Neural progenitor cell (in vitro differentiated cells): ENCODE measurements at regions not wholly inside any gene's neighbourhood (a gene's known extent, or its start where the extent isn't known, plus 50 kb on each side); places are given as distances from the start of the nearest gene placed in this dataset.

Experiments
- DNase-seq: peaks from one replicate; pipeline ENCODE4 v3.0.0-alpha.2; 2016; ENCODE audit warnings: low spot score
- H2AFZ ChIP-seq: fragments of 200-600 bp; sonication (generic); replicated peaks from 2 replicates; pipeline ENCODE4 v1.6.1; 2016; ENCODE audit warnings: antibody characterized with exemption
- H3F3A ChIP-seq: fragments of 200-600 bp; sonication (generic); 2 replicates; pipeline ENCODE4 v1.6.1; 2016; ENCODE audit warnings: antibody characterized with exemption, low read depth
- H3K27ac ChIP-seq: fragments of 200-600 bp; sonication (generic); 2 replicates; pipeline ENCODE4 v1.5.1; 2016; ENCODE audit warnings: mild to moderate bottlenecking
- H3K27me3 ChIP-seq: fragments of 200-600 bp; sonication (generic); 2 replicates; pipeline ENCODE4 v1.6.1; 2016; ENCODE audit warnings: mild to moderate bottlenecking, moderate library complexity
- H3K36me3 ChIP-seq: fragments of 200-600 bp; sonication (generic); 2 replicates; pipeline ENCODE4 v1.5.1; 2016
- H3K4me1 ChIP-seq: fragments of 200-600 bp; sonication (generic); 2 replicates; pipeline ENCODE4 v1.6.1; 2016; ENCODE audit warnings: mixed run types
- H3K4me2 ChIP-seq: fragments of 200-600 bp; sonication (generic); 2 replicates; pipeline ENCODE4 v1.6.1; 2016
- H3K4me3 ChIP-seq: fragments of 200-600 bp; sonication (generic); 2 replicates; pipeline ENCODE4 v1.5.1; 2016
- H3K79me2 ChIP-seq: fragments of 200-600 bp; sonication (generic); 2 replicates; pipeline ENCODE4 v1.6.1; 2016; ENCODE audit warnings: low read depth
- H3K9ac ChIP-seq: fragments of 200-600 bp; sonication (generic); 2 replicates; pipeline ENCODE4 v1.6.1; 2016
- H3K9me3 ChIP-seq: fragments of 200-600 bp; sonication (generic); 2 replicates; pipeline ENCODE4 v1.5.1; 2016; ENCODE audit warnings: low read depth
- H4K20me1 ChIP-seq: fragments of 200-600 bp; sonication (generic); 2 replicates; pipeline ENCODE4 v1.6.1; 2016; ENCODE audit warnings: low read depth
- H3K27ac Mint-ChIP-seq: 3 replicates; pipeline ENCODE4 v1.8.0; 2021; ENCODE audit warnings: mixed read lengths
- H3K27me3 Mint-ChIP-seq: 2 replicates; pipeline ENCODE4 v1.8.0; 2022; ENCODE audit warnings: low read depth, mild to moderate bottlenecking, inconsistent platforms, moderate library complexity, mixed read lengths; ENCODE audit not compliant: insufficient read depth
- H3K36me3 Mint-ChIP-seq: 3 replicates; pipeline ENCODE4 v1.8.0; 2021; ENCODE audit warnings: mixed read lengths
- H3K4me1 Mint-ChIP-seq: 3 replicates; pipeline ENCODE4 v1.8.0; 2021; ENCODE audit warnings: mixed read lengths
- H3K4me3 Mint-ChIP-seq: 3 replicates; pipeline ENCODE4 v1.8.0; 2021; ENCODE audit warnings: mild to moderate bottlenecking, moderate library complexity, mixed read lengths
- H3K9me3 Mint-ChIP-seq: 3 replicates; pipeline ENCODE4 v1.8.0; 2020; ENCODE audit warnings: mixed read lengths
- CTCF ChIP-seq: fragments of 200-600 bp; sonication (generic); IDR thresholded peaks from 2 replicates; pipeline ENCODE4 v1.5.1; 2017; ENCODE audit warnings: antibody characterized with exemption, mild to moderate bottlenecking
- EZH2 ChIP-seq: fragments of 200-600 bp; sonication (generic); IDR thresholded peaks from 2 replicates; pipeline ENCODE4 v1.6.1; 2017; ENCODE audit warnings: antibody characterized with exemption, mild to moderate bottlenecking, moderate library complexity
- EZH2phosphoT487 ChIP-seq: fragments of 200-600 bp; sonication (generic); IDR thresholded peaks from 2 replicates; pipeline ENCODE4 v1.6.1; 2017; ENCODE audit warnings: antibody characterized with exemption

DNA sequence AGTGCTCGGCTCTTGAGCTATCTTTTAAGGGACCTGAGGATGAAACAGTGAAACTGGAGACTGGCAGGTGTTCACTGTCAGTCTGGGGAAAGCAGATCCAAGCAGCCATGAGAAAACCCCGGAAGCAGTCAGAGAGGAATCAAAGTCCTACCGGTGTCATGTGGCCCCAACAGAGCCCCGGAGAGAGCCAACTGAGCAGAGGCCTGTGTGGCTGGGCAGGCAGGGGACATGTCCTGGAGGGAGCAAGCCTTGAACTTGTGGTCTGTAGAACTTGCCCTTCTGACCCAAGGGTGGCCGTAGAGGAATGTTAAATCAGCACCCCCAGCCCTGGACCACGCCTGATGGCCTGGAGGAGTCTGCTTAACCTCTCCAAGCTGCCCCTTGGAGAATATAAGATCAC is 113.7 kb upstream of the ZNF507 start:
- H3K4me3 Mint-ChIP-seq, result no peak overlapping the region
- H3K9me3 Mint-ChIP-seq, result no peaks in the 10 kb centered on the region
- Histone ChIP-seq H2AFZ (no peak overlapping the region), H3K4me2 (no peak overlapping the region), H3K9ac (no peak overlapping the region), H3K27ac (no peak overlapping the region), H4K20me1 (no peaks in the 10 kb centered on the region), H3F3A (no peaks in the 10 kb centered on the region), H3K4me3 (no peak overlapping the region), H3K4me1 (no peaks in the 10 kb centered on the region), H3K27me3 (no peaks in the 10 kb centered on the region), H3K36me3 (no peaks in the 10 kb centered on the region), H3K9me3 (no peaks in the 10 kb centered on the region), H3K79me2 (no peaks in the 10 kb centered on the region)
- no peak for DNase-seq
- H3K36me3 Mint-ChIP-seq, result no peaks in the 10 kb centered on the region
- H3K27ac Mint-ChIP-seq, result no peak overlapping the region
- no peaks in the 10 kb centered on the region for H3K4me1 Mint-ChIP-seq
- TF ChIP-seq EZH2 (no peak), EZH2phosphoT487 (no peak), CTCF (no peak)
- peaks cover 11% of the 10 kb centered on the region for H3K27me3 Mint-ChIP-seq

GRCh38 chr19:32232449-32232848 is 113.0 kb upstream of the ZNF507 start:
- DNase-seq, result no peak
- TF ChIP-seq EZH2phosphoT487 (no peak), EZH2 (no peak), CTCF (no peak)
- Mint-ChIP-seq H3K9me3 (no peaks in the 10 kb centered on the region), H3K27me3 (peaks cover 9% of the 10 kb centered on the region), H3K4me3 (no peak overlapping the region), H3K36me3 (no peaks in the 10 kb centered on the region), H3K4me1 (no peaks in the 10 kb centered on the region), H3K27ac (no peak overlapping the region)
- H3K4me1 ChIP-seq, result no peaks in the 10 kb centered on the region
- H4K20me1 ChIP-seq, result no peaks in the 10 kb centered on the region
- H3K9me3 ChIP-seq, result no peaks in the 10 kb centered on the region
- no peaks in the 10 kb centered on the region for H3K27me3 ChIP-seq
- no peaks in the 10 kb centered on the region for H3K36me3 ChIP-seq
- no peak overlapping the region for H3K4me3 ChIP-seq
- no peaks in the 10 kb centered on the region for H3K79me2 ChIP-seq
- H3K27ac ChIP-seq, result no peak overlapping the region
- no peak overlapping the region for H3K9ac ChIP-seq
- H3K4me2 ChIP-seq, result no peak overlapping the region
- no peak overlapping the region for H2AFZ ChIP-seq
- H3F3A ChIP-seq, result no peaks in the 10 kb centered on the region

DNA sequence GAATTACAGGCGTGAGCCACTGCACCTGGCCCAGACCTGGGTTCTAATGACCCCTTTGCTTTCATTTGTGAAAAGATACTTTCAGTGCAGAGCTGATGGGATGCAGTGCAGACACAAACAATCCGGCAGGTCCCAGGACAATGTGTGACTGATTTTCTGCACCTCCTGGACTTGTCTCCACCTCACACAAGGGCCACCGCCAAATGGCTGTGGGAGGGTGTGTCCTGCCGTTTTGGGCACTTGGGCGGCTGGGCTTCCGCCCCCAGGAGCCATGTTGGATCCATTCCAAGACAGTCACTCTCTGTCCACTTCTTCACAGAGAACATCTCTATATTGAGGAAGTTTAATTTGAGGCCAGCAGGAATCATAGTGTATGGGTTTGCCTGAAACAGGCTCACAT is 112.3 kb upstream of the ZNF507 start:
- Mint-ChIP-seq H3K36me3 (no peaks in the 10 kb centered on the region), H3K27me3 (peaks cover 9% of the 10 kb centered on the region), H3K4me1 (no peaks in the 10 kb centered on the region), H3K4me3 (no peak overlapping the region), H3K27ac (no peak overlapping the region), H3K9me3 (no peaks in the 10 kb centered on the region)
- H3K4me3 ChIP-seq, result no peak overlapping the region
- H3K36me3 ChIP-seq, result no peaks in the 10 kb centered on the region
- no peaks in the 10 kb centered on the region for H4K20me1 ChIP-seq
- no peaks in the 10 kb centered on the region for H3K79me2 ChIP-seq
- H3F3A ChIP-seq, result no peaks in the 10 kb centered on the region
- no peak overlapping the region for H2AFZ ChIP-seq
- TF ChIP-seq EZH2 (no peak), CTCF (no peak), EZH2phosphoT487 (no peak)
- H3K4me2 ChIP-seq, result no peak overlapping the region
- no peaks in the 10 kb centered on the region for H3K4me1 ChIP-seq
- H3K27me3 ChIP-seq, result no peaks in the 10 kb centered on the region
- DNase-seq, result no peak
- H3K27ac ChIP-seq, result no peak overlapping the region
- no peak overlapping the region for H3K9ac ChIP-seq
- H3K9me3 ChIP-seq, result no peaks in the 10 kb centered on the region

- TF ChIP-seq EZH2 (no peak), EZH2phosphoT487 (no peak), CTCF (no peak)
- Mint-ChIP-seq H3K4me3 (no peak overlapping the region), H3K27ac (no peak overlapping the region), H3K27me3 (peaks cover 9% of the 10 kb centered on the region), H3K36me3 (no peaks in the 10 kb centered on the region), H3K4me1 (no peaks in the 10 kb centered on the region), H3K9me3 (no peaks in the 10 kb centered on the region)
- Histone ChIP-seq H3F3A (no peaks in the 10 kb centered on the region), H3K27ac (no peak overlapping the region), H3K9me3 (no peaks in the 10 kb centered on the region), H3K4me2 (no peak overlapping the region), H3K27me3 (no peaks in the 10 kb centered on the region), H4K20me1 (no peaks in the 10 kb centered on the region), H3K79me2 (no peaks in the 10 kb centered on the region), H3K9ac (no peak overlapping the region), H3K4me3 (no peak overlapping the region), H2AFZ (no peak overlapping the region), H3K4me1 (no peaks in the 10 kb centered on the region), H3K36me3 (no peaks in the 10 kb centered on the region)
- DNase-seq, result no peak
Measured at GRCh38 chr19:32233885-32234284, 111.5 kb upstream of the ZNF507 start.
